ENCODE measurements at regions not wholly inside any gene's neighbourhood (a gene's known extent, or its start where the extent isn't known, plus 50 kb on each side); places are given as distances from the start of the nearest gene placed in this dataset.

DNA sequence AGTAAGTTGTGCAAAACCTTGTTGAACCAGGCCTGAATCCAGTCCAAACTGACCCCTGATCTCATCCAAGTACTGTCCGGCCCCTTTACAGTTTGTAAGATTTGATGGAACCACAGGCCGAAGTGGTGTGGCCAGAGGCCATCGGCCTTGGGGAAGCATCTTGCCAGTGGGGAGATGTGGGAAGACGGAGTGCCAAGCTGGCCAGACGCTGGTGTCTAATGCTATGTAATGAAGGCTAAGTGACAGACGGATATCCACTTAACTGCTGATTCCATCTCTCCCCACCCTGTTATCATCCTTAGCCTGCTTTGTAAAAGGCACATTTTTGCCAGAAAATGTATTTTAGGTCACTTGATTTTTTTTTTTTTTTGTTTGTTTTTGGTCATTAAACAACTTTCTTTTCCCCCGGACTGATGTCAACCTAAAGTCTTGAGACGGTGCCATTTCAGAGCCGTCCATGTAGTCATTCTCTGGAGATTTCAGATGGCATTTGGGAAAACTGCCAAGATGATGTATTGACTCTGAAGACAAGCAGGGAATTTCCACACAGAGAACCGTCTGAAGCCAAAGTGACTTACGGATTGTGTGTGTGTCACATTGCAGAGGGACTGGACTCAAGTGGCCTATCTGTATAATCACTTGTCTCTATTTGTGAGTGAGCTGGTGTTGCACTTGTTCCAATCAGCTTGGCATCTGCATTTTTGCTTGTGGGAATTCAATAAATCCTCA, 86.5 kb upstream of the MANSC4 start:
- in situ Hi-C loops (cut with MboI; ENCODE audit: low sequenced_read_pairs in 4 of 4), result no loop called here
- Histone ChIP-seq H3K9me3 (no peaks in the 10 kb centered on the region), H3K36me3 (no peaks in the 10 kb centered on the region), H3K27me3 (no peaks in the 10 kb centered on the region), H3K27ac (no peak overlapping the region), H3K4me3 (no peak overlapping the region), H3K4me1 (no peaks in the 10 kb centered on the region)
- no peak for DNase-seq
- ATAC-seq, result no peak
- TF ChIP-seq POLR2A (IDR thresholded peaks at IDR 0.05) (no peak), CTCF (IDR thresholded peaks at IDR 0.05 in 4 of 5, conservative IDR thresholded peaks at IDR 0.05 in 1 of 5) (no peak)
- intact Hi-C loops (cut with DNase I; ENCODE audit: low total_unique reads), result no loop called here

GRCh38 chr12:27865421-27865820, 85.4 kb upstream of the MANSC4 start:
- no peaks in the 10 kb centered on the region for H3K4me1 ChIP-seq
- ATAC-seq (no peak), DNase-seq (no peak)
- in situ Hi-C loops (cut with MboI; ENCODE audit: low sequenced_read_pairs in 4 of 4), result no loop called here
- TF ChIP-seq POLR2A (IDR thresholded peaks at IDR 0.05) (no peak), CTCF (IDR thresholded peaks at IDR 0.05 in 4 of 5, conservative IDR thresholded peaks at IDR 0.05 in 1 of 5) (no peak)
- H3K27me3 ChIP-seq, result no peaks in the 10 kb centered on the region
- H3K27ac ChIP-seq, result no peak overlapping the region
- H3K9me3 ChIP-seq, result no peaks in the 10 kb centered on the region
- no peaks in the 10 kb centered on the region for H3K36me3 ChIP-seq
- intact Hi-C loops (cut with DNase I; ENCODE audit: low total_unique reads), result no loop called here
- H3K4me3 ChIP-seq, result no peak overlapping the region

GRCh38 chr12:27864521-27864920, 84.5 kb upstream of the MANSC4 start:
- Histone ChIP-seq H3K4me1 (no peaks in the 10 kb centered on the region), H3K9me3 (no peaks in the 10 kb centered on the region), H3K4me3 (no peak overlapping the region), H3K36me3 (no peaks in the 10 kb centered on the region), H3K27me3 (no peaks in the 10 kb centered on the region), H3K27ac (no peak overlapping the region)
- in situ Hi-C loops (cut with MboI; ENCODE audit: low sequenced_read_pairs in 4 of 4) (no loop called here), intact Hi-C loops (cut with DNase I; ENCODE audit: low total_unique reads) (no loop called here)
- TF ChIP-seq CTCF (IDR thresholded peaks at IDR 0.05 in 4 of 5, conservative IDR thresholded peaks at IDR 0.05 in 1 of 5) (no peak), POLR2A (IDR thresholded peaks at IDR 0.05) (no peak)
- no peak for DNase-seq
- ATAC-seq, result no peak

GRCh38 chr12:27863839-27864238, 83.8 kb upstream of the MANSC4 start:
- intact Hi-C loops (cut with DNase I; ENCODE audit: low total_unique reads) (no loop called here), in situ Hi-C loops (cut with MboI; ENCODE audit: low sequenced_read_pairs in 4 of 4) (no loop called here)
- H3K36me3 ChIP-seq, result no peaks in the 10 kb centered on the region
- H3K4me1 ChIP-seq, result no peaks in the 10 kb centered on the region
- no peak overlapping the region for H3K4me3 ChIP-seq
- ATAC-seq (no peak), DNase-seq (no peak)
- no peak overlapping the region for H3K27ac ChIP-seq
- no peaks in the 10 kb centered on the region for H3K9me3 ChIP-seq
- H3K27me3 ChIP-seq, result no peaks in the 10 kb centered on the region
- no peak for TF ChIP-seq CTCF (IDR thresholded peaks at IDR 0.05 in 4 of 5, conservative IDR thresholded peaks at IDR 0.05 in 1 of 5)
- no peak for TF ChIP-seq POLR2A (IDR thresholded peaks at IDR 0.05)

Measured in gastrocnemius medialis (tissue), 4 donors.